ENCODE measurements at regions not wholly inside any gene's neighbourhood (a gene's known extent, or its start where the extent isn't known, plus 50 kb on each side); places are given as distances from the start of the nearest gene placed in this dataset.

DNA sequence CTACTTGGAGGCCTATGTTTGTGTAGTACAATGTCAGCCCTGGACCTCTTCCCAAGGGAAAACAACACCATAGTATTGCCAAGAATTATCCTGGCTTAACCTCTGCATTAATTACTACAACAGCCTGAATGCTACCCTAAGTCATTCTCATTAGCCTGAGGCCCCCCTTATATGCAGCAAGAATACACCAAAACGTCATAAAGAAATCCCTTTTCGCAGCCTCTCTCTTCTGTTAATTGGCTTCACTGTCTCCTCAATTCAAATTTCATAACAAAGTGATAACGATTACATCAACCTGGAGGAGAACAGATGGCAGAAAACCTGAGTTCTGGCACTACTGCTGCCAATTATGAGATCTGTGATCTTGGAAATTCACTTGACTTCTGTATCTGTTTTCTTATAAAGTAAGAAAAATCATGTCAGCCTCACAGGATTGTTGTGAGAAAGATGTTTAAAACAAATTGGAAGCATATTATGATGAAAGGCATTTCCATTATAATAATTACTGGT is 1663.1 kb downstream of the STIM2 start:
- no peak for TF ChIP-seq POLR2A (IDR thresholded peaks at IDR 0.05)
- TF ChIP-seq, protein P1, sequence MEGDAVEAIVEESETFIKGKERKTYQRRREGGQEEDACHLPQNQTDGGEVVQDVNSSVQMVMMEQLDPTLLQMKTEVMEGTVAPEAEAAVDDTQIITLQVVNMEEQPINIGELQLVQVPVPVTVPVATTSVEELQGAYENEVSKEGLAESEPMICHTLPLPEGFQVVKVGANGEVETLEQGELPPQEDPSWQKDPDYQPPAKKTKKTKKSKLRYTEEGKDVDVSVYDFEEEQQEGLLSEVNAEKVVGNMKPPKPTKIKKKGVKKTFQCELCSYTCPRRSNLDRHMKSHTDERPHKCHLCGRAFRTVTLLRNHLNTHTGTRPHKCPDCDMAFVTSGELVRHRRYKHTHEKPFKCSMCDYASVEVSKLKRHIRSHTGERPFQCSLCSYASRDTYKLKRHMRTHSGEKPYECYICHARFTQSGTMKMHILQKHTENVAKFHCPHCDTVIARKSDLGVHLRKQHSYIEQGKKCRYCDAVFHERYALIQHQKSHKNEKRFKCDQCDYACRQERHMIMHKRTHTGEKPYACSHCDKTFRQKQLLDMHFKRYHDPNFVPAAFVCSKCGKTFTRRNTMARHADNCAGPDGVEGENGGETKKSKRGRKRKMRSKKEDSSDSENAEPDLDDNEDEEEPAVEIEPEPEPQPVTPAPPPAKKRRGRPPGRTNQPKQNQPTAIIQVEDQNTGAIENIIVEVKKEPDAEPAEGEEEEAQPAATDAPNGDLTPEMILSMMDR (IDR thresholded peaks at IDR 0.05): no peak
- no peak for TF ChIP-seq EP300 (IDR thresholded peaks at IDR 0.05)

All from tibial nerve (tissue), 4 donors.